ENCODE measurements at regions not wholly inside any gene's neighbourhood (a gene's known extent, or its start where the extent isn't known, plus 50 kb on each side); places are given as distances from the start of the nearest gene placed in this dataset.
"Not testable (repeated sequence)": the region's sequence is repeated elsewhere in the genome, so short reads cannot be mapped to it uniquely, and the experiment has no call there.

DNA sequence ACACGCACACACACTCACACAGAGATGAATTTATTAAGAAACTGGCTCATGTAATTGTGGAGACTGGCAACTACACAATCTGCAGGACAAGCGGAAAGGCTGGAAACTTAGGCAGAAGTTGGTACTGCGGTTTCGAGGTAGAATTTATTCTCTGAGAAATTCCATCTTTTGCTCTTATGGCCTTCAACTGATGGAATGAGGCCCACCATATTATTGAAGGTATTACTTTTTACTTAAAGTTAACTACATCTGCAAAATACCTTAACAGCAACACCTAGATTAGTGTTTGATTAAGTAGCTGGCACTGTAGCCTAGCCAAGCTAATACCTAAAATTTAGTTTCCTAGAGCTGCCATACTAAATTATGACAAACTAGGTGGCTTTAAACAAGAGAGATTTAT is 384.0 kb upstream of the UBE2E3 start:
- no peak for DNase-seq

DNA sequence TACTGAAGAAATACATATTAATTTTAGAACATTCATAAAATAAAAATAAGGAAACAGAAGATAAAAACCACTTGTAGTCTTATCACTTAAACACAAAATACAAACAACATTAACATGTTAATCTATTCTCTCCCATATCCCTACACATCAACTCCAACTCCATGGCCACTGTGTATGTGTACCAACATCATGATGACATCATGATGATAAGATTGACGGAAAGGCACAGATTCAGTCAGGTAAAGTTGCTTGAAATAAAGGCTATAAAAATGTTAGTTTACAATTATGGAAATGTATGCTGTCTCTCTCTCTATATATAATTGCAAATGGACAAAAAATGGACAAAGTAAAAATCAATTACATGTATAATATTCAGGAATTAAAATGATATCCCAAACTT is 388.5 kb upstream of the UBE2E3 start:
- no peak for DNase-seq

GRCh38 chr2:180591093-180591781 is 389.2 kb upstream of the UBE2E3 start:
- DNase-seq: not testable (repeated sequence)

- no peak for DNase-seq
Measured at GRCh38 chr2:180583441-180584140, 396.8 kb upstream of the UBE2E3 start.

DNA sequence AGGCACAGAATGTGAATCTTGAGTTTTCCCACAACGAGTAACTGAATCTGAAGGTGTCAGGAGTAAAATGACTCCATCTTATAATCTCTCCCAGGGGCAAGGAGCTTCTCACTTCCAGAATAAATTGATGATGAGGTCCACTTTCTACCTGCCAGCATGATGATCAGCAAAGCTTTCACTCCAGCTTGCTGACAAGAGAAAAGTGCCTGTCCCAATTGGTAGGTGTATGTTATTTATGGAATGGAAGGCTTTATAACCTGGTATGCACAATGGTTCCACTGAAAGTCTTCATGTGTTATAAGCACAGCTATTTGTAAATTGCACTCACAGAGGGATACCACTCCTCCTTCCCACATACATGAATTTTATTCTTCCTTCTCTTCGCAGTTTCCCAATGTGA is 401.0 kb upstream of the UBE2E3 start:
- DNase-seq: no peak

- DNase-seq: no peak
Measured at GRCh38 chr2:180578441-180578840, 402.0 kb upstream of the UBE2E3 start.

DNA sequence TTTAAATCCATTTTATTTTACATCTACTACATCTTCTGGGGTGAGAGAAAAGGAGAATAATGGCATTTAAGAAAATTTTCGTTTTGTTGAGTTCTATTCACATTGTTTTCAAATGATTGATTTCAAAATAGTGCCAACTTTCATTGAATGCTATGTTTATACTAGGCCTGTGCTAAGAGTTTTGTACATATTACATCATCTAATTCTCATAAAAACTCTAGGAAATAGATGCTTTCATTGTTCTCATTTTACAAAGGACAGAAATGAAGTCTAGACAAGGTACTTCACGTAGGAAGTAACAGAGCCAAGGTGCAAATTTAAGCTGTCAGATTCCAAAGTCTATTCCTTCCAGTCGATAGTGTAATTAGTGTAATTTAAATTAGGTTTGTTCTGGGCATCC is 402.8 kb upstream of the UBE2E3 start:
- DNase-seq: no peak

DNA sequence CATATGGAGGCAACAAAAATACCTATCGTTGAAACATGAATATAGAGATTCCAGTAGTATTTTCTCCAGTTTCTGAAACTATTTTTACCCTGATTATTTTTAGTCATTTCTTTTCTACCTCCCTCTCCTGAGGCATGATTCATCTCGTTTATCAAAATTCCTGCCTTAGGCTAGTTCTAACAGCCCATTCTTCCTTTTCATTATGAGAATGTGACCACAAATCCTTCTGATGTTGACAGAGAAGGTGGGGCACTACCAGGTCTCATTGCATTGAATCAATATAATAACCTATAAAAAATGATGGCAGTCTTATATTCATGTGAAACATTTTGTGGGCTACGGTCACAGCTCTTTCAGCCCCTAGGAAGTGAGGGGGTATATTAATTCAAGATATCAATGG is 406.5 kb upstream of the UBE2E3 start:
- DNase-seq: peak; percentile 54

GRCh38 chr2:180572346-180572745 is 408.1 kb upstream of the UBE2E3 start:
- no peak for DNase-seq

- DNase-seq: peak; percentile 85
Measured at GRCh38 chr2:180571559-180571958, 408.8 kb upstream of the UBE2E3 start.

DNA sequence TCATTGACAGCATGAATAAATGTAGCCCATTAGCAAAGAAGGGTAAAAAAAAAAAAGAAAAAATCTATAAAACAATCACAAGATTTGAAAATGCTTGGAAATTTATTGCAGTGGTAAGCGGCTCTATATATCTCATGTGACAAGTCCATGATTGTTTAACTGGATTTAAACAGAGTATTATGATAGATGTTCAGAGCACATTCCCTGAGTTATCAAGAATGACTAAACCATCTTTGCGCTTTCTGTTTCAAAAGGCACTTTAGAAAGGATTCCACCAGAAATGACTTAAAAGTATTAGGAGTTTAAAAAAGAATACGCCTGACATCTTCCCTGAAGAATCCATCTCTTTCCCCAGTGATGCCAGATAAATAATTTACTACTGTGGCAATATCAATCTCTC is 409.5 kb upstream of the UBE2E3 start:
- peak; percentile 26 for DNase-seq

GRCh38 chr2:180564051-180564450 is 416.4 kb upstream of the UBE2E3 start:
- DNase-seq: no peak

DNA sequence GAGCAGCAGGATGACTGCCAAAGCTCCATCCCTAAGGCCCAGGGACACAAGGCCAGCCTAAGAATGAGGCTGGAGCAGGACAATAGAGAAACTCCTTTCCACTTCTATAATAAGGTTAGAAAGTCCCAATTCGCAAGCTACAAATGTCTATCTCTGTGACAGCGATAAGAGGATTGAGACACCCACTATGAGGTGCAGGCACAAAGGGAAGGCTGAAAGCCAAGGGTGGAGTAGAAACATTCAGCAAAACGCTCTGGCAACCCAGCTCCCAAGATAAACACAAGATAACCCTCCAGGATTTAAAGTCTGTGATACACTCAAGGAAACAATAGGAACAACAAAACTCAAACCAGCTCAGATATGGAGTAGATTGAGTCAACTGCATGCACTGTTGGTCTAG is 418.0 kb upstream of the UBE2E3 start:
- DNase-seq: no peak

DNA sequence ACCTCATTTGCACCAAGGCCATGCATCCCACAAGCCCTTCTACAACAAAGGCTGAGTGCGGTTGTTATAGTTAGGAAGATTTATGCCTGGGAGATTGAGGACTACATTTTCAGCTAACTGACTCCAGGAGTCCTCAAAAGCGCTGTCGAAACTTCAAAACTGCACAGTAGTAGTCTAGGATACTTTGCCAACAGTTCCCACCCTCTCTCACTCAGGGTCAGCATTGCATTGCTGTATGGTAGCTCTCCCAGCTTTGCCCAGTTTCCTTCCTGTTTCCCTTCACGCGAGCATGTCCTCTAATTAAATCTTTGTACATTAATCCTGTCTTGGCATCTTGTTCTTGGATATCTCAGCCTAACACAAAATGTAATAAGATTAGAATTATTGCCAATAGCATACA is 420.6 kb upstream of the UBE2E3 start:
- peak; percentile 14 for DNase-seq

- DNase-seq: no peak
Measured at GRCh38 chr2:180559038-180559437, 421.4 kb upstream of the UBE2E3 start.

GRCh38 chr2:180555391-180555965 is 424.9 kb upstream of the UBE2E3 start:
- DNase-seq: no peak

DNA sequence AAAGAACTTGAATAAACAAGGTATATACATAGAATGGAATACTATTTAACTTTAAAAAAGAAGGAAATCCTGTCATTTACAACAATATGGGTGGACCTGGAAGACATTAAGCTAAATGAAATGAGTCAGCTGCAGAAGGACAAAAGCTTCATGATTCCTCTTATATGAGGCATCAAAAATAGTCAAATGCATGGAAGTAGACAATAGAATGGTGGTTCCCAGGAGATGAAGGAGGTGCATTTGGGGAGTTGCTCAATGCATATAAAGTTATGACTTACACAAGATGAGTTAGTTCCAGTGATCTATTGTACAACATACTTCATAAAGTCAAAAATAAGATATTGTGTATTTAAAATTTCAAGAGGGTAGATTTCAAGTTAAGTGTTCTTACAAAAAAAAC is 426.1 kb upstream of the UBE2E3 start:
- no peak for DNase-seq

GRCh38 chr2:180553094-180553715 is 427.2 kb upstream of the UBE2E3 start:
- no peak for DNase-seq

DNA sequence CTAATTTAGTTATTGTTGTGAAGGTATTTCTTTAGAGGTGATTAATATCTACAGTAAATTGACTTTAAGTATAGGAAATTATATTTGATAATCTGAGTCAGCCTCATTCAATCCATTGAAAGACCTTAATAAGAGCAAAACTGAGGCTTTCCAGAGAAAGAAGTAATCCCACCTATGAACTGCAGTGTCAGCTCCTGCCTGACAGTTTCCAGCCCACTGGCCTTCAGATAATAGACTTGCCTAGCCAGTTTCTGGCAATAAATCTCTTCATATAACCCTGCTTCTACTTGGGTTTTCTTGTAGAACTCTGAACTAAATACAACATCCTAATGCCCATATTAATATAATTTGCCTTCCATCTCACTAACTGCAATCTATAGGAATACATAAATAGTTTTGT is 437.9 kb upstream of the UBE2E3 start:
- no peak for DNase-seq

DNA sequence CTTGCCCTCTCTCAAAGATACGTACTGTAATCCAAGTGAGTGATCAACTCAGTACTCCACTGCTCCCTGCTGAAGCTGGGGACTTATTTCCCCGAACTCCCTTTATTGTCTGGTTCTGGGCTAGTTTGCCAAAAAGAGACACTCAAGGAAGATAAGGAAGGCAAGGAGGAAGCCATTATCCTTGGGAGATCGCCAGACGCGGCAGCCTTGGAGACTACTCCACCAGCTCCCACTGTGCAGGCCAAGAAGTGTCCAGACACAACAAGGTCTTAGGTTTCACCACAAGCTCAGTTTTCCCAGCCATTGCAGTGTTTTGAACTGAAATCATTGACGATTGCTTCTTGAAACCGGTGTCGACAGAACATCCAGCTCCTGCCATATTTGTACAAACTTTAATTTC is 439.6 kb upstream of the UBE2E3 start:
- DNase-seq: no peak

GRCh38 chr2:180539541-180539940 is 440.9 kb upstream of the UBE2E3 start:
- no peak for DNase-seq

- no peak for DNase-seq
Measured at GRCh38 chr2:180535289-180535688, 445.1 kb upstream of the UBE2E3 start.

GRCh38 chr2:180531787-180532186 is 448.6 kb upstream of the UBE2E3 start:
- not testable (repeated sequence) for DNase-seq

DNA sequence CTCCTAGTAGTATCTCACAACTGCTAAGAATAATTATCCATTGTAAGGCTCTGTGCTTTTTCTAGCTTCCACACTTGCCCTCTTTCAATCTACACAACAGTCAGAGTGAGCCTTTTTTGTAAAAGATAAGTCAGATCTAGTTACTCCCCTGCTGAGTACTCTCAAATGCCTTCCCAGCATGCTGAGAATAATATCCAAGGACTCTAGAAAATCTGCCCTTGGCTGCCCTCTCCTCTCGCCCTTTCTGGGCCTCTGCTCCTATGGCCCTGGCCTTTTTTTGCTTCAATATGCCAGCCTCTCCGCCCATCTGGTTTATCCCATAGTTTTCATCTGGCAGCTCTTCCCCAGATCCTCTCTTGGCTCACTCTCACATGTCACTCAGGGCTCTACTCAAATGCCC is 455.9 kb upstream of the UBE2E3 start:
- DNase-seq: no peak
